ENCODE measurements at regions not wholly inside any gene's neighbourhood (a gene's known extent, or its start where the extent isn't known, plus 50 kb on each side); places are given as distances from the start of the nearest gene placed in this dataset.

DNA sequence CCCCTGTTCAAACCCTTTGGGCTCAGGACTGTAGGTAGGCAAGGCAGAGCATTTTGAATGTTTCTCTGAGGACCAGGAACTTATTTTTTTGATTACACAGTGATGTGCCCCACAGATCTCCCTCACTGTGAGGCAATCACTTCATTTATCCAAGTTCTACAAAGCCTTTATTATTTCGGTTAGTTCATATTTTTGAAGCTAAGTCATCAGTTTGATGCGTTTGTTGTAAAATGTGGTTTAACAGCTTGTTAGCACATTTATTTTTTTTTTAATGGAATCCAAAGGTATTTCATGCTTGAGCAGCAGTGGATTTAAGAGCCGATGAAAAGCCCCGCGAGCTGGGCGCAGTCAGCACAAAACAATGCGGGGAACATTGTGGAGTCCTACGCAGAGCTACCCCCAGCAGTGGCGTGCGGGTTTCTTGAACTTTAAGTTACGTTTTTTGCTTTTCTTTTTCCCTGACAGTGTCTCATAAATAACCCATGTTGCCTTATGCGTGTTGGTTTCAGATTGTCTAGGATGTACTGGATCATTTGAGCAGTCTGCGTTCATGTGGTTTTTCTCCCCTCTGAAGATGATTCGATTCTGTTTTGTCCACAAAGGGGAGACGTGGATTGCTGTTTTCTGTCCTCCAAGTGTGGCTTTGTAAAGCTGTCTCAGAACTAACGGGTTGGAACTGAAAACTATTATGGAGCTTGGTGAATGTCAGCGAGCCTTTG lies 233.6 kb upstream of the BMP2 start:
- FAIRE-seq = no peak

DNA sequence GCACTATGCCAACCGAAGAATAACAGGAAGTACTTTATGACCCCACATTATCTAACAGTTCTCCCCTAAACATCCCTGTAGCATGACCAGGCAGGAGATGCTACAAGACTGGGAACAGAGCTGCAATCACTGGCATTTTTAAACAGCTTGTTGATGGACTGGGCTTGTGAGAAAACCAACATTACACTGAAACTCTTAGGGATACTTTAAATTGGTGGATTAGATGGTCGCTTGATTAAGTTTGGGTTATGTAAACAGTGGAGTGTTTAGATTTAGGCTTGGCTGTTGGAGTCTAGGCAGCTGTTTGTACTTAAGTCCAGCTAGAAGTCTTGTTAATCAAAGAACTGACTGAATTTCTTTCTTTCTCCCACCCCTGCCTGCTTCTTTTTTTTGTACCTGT lies 234.1 kb upstream of the BMP2 start:
- FAIRE-seq = no peak

DNA sequence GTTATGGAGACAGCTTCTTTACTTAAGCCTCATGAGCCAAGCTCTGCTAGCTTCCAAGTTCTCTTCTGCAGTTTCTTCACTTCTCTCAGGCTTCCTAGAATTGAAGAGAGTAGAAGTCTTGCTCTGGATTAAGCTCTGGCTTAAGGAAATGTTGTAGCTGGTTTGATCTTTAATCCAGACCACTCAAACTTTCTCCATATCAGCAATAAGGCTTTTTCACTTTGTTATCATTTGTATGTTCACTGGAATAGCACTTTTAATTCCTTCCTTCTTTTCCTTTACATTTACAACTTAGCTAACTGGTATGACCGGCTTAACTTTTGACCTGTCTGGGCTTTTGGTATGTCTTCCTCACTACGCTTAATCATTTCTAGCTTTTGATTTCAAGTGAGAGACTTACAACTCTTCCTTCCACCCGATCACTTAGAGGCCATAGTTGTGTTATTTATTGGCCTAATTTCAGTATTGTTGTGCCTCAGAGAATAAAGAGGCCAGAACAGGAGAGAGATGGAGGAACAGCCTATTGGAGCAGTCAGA lies 236.6 kb upstream of the BMP2 start:
- no peak for FAIRE-seq

DNA sequence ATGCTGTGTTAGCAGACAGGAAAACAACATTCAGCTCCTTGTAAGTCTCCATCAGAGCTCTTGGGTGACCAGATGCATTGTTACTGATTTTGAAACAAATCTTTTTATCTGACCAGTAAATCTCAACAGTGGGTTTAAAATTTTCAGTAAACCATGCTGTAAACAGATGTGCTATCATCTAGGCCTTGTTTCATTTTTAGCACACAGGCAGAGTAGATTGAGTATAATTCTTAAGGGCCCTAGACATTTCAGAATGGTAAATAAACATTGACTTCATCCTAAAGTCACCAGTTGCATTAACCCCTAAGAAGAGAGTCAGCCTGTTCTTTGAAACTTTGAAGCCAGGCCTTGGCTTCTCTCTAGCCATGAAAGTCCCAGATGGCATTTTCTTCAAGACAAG lies 237.2 kb upstream of the BMP2 start:
- no peak for FAIRE-seq

DNA sequence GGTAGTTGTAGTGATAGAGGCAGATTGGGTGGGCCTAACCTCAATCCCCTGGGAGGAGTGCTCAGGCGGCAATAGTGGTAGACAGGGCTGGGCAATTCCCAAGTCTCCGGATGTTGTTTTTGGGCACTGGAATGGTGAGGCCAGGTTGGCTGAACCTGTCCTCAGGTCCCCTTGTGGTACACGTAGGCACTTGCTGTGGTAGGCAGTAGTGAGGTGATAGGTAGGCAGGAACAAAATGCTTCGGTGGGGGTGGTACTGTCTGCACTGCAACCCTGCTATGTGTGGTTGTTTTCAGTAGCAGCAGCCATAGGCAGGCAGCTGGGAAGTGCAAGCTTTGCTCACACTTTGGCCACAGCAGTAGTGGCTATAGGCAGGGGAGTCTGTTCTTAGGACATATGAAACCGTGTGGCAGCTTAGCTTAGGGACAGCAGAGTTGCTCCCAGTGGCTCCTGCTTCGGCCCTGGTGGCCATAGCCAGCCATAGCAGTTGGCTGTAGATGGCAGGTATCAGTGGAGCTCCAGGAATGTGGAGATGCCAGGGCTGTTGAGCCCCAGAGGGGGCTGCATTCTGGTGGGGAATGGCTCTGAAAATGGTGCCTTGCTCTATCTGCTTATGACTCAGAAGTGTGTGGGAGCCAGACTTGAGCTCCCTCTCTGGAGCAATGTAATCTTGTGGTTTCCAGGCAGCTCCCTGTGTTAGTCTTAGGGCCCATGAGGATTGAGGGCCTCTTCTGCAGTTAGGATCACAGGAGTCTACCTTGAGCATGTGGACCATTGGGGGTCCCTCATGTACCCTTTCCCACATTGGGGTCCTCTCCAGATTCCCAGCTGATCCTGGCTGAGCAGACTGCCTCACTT lies 241.8 kb upstream of the BMP2 start:
- FAIRE-seq = no peak

DNA sequence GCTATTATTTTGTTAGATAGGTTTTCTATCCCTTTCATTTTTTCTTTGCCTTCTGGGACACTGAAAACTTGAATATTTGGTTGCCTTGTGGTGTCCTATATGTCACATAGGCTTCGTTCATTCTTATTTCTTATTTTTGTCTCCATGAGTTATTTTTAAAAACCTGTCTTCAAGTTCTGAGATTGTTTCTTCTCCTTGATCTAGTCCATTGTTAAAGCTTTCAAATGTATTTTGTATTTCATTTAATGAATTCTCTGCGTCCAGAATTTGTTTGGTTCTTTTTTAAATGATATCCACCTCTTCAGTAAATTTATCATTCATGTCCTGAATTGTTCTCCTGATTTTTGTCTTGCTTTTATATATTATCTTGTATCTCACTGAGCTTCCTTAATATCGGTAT lies 243.2 kb upstream of the BMP2 start:
- no peak for FAIRE-seq

DNA sequence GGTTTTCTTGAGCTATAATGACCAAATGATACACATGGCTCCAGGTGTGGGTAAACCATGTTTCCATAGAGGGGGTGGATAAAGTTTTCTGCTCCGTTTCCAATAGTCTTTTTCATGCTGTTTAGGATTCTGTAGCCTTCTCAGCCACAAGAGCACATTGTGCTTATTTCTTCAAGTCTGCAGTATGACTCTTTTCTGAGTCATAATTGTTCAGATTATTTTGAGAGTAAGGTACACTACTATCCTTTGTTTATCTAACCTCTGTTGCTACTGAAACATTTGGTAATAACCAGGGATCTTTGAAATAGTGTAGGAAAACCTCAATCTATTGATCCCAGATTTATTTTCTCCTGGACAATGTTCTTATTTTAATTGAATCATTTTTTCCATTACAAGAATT lies 247.9 kb upstream of the BMP2 start:
- no peak for FAIRE-seq

DNA sequence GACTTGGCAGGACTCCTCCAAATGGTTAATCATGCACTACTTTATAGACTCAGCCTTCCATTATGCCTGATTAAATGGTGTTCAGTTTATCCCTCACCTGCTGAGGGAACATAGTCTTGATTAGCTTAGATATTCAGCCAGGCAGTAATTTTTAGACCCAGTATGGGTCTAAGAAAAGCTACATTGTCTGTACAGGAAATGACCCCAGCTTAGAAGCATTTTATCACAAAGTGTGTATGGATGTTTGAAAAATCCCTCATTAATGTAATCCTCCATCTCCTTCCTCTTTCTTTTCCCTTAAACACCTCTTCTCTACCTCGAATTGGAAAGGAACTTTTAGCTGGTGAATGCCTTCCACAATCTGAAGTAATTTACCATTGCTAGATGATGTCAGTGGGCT lies 252.2 kb upstream of the BMP2 start:
- no peak for FAIRE-seq

DNA sequence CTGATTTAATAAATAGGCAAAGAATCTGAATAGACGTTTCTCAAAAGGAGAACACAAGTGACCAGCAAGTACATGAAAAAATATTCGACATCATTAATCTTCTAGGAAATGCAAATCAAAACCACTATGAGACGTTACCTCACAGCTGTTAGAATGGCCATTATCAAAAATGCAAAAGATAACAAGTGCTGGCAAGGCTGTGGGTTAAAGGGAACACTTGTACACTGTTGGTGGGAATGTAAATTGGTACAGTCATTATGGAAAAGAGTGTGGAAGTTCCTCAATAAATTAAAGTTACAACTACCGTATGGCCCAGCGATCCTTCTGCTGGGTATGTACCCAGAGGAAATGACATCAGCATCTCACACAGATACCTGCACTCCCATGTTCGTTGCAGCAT lies 253.9 kb upstream of the BMP2 start:
- no peak for FAIRE-seq

DNA sequence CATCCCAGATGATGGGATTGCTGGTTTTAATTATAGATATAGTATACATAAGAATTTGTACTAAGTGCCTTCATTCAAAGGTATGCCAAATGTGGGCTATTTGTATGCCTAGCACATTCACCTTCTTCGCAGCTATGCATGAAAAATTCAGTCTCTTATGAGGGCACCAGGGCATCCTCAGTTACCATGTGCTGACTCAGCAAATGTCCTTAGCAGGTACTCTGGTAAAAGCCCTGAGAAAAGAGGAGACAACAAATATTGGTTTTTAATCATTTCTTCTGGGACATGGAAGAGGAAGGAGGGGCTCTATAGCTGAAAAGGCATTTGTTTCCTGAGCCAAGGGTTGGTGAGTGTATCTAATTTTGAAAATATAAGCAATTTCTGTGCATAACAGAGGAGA lies 258.1 kb upstream of the BMP2 start:
- FAIRE-seq = no peak

DNA sequence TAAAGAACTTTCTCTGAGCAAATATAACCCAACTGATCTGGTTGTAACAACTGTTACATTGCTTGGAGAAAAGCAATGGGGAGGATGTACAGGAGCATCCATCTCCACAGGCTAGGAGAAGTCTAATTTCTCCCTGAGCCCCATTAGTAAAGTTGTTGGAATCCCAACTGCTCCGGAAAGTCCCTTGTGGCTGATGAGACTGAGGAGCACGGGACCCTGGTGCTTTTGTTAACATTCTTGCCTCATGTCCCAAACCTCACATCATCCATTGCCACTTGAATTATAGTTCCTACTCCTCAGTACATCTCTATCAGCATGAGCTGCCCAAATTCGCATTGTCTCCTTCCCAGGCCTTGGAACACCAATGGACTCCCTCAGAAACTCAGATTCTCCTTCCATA lies 260.6 kb upstream of the BMP2 start:
- FAIRE-seq = no peak

DNA sequence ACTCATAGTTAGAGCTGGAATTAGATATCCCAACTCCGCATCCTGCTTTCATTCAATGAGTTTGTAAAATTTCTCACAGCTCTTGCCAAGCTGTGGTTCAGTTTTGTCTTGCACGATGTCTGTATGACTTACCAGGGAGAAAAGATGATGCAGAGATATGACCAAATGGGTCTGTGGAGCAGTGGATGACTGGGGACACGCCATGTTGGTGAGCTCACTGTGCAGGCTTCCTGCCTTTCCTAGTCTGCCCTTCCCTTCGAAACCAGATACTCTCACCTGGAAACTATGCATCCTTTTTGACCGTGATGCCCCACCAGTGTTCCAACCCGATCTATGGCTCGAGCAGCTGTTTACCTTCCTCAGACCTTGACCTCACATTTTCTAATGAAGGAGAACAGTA lies 262.7 kb upstream of the BMP2 start:
- no peak for FAIRE-seq

DNA sequence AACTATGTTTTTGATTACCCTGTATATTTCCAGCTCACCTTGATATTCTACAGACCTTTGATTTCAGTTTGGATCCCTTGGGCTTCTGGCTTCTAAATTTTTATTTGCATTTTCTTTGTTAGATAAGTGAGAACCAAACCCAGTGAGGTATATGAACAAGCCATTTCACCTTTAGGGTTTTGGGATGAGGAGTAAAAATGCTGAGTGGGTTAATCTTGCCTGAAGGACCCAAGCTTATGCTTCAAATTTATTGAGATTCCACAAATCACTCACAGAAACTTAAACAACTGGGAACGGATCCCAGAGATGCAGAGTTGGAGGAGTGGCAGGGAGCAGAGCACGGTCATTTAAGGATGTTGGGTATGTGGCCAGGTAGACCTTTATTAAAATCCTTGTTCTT lies 263.3 kb upstream of the BMP2 start:
- FAIRE-seq = no peak

DNA sequence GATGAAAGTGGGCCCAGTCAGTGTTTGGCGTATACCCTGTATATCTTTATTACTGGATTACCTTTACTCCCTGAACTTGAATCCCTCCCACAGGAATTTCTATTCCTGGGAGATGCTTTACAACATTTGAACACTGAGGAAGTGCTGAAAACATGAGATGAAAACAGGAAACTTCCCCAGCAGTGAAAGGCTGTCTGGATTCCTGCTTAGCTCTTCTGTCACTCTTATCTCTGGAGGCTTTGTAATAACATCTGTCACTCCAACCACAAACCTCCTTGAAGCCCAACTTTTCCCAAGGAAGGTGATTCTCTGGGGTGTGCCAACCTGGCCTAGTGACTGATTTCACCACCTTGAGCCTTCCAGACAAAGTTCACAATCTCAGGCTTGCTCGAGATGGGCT lies 264.5 kb upstream of the BMP2 start:
- no peak for FAIRE-seq

DNA sequence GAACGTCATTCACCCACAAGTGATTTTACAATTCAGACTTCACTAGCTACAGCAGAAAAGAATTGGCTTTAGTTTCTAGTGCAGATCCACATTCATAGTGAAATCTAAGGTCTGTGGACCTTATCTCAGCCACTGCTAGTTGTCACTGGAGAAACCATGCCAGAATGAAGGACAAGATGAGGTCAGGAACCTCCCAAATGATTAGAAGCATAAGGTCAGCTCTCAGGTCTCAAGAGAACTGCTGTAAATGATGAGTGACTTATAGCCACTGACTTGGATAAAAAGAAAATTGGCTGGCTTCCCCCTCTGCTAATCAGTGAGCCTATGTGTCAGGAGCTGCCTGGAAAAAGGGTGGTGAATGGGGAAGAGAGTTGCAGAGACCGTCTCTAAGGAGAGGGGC lies 265.3 kb upstream of the BMP2 start:
- FAIRE-seq = no peak

DNA sequence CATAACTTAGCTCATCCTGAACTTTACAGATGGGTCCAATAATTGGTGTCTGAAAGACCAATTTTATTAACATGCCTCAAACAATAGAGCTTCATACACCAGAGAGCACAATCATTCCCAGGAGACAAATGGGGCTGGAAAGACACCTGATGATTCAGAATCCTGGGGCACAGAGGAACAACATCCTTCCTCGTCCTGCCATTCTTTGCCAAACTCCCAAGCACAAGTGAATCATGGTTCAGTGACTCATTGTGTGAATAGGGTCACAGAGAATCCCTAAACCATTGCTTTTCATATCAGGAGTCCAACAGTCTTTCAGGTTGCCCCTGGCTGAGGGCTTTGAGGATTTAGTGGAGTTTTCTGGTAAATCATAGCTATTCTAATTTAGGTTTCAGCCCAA lies 266.4 kb upstream of the BMP2 start:
- no peak for FAIRE-seq

DNA sequence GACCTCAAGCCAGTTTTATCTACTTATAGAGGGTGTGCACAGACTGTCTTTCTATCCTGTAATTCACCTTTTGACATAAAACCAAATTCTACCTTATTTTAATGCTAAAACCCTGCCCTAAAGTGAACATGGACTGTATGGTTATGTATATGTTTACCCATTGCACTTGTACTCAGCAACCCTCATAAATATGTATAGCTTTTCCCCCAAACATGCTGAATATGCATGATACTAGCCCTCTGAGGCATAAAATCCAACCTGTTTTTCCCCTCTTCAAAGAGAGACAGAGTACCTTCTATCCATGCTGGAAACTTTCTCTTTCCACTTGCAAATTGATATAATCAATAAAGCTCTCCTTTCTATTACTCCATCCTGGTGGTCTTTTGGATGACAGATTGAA lies 267.9 kb upstream of the BMP2 start:
- no peak for FAIRE-seq

DNA sequence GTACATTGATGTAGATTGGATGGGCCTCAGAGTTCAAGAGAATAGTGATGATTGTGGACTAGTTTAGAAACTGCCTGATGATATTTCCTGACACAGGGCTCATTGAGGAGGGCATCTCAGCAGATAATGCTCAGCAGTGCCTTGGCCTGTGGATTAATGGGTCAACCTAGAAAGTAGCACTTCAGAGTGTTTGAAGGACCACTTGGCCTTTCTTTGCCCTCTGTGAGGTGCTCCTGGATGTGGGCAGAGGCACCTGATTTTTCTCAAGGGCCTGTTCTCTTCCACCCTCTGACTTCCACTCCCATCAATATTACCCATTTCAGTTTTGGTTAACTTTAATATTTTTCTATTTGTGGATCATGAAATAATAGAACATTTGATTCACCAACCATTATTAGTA lies 270.6 kb upstream of the BMP2 start:
- FAIRE-seq = no peak

DNA sequence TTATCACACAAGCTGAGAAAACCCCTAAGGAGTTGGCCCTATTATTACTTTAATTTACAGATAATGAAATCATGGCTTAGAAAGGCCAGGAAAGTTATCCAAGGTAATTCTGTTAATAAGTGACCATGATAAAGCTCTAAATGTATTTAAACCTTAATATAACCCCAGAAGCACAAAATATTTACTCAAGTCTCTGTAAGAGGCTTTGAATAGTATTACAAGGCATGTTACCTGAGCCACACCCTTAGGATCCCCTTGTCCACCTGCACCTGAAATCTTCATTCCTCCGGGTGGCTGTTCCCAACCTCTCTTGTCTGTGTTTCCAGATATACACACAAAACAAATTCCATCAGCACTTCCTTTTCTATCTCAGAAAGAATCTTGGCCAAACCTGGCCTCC lies 271.6 kb upstream of the BMP2 start:
- FAIRE-seq = no peak

DNA sequence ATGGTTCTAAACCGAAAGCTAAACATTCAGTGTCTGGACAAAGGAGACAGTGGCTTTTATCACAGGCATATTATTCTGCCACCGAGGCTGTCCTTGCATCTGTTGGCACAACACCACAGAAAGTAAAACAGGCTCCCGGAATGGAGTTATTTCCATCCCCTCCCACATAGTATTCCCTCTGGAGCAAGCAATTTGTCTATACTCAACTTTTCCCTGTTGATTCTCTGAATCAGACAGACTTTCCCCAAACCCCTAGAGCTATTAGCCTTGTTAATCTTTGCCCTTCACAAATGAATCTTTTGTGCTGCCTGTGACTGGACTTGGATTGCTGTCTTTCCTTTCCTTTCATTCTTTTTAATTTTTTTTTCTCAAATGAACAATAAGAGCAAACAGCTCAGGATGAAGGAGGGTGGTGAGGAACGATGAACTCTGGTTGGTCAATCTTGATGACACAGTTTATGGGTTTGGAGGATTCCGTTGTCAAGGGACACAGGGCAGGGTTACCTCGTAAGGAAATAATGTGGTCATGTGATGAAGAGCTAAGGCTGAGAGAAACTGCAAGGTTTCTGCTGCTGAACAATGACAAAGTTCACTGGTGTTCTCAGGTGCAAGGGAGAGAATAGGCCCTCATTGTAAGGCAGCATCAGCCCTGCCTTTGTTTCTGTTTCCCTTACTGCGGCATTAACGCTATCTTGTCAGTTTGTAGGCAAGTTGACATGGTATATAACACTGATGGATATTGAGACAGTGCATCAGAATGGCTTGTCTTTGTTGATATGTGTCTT lies 275.0 kb upstream of the BMP2 start:
- no peak for FAIRE-seq

DNA sequence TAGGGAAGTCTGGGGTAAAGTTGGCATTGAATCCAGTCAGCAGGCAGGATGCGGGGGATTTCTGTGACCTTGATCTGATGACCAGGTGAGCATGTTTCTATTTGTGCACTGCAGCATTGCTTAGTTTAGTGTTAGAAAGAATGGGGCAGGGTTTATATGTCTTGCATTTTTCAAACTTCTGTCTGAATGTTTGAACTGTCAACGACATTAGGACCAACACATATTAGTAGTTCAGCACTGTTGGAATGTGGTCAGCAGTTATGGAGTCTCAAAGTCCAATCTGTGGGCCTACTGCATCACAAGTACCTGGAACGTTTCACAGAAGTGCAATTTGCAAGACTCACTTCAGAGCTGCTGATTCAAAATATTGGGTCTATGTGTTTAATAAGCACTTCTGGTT lies 276.6 kb upstream of the BMP2 start:
- no peak for FAIRE-seq

DNA sequence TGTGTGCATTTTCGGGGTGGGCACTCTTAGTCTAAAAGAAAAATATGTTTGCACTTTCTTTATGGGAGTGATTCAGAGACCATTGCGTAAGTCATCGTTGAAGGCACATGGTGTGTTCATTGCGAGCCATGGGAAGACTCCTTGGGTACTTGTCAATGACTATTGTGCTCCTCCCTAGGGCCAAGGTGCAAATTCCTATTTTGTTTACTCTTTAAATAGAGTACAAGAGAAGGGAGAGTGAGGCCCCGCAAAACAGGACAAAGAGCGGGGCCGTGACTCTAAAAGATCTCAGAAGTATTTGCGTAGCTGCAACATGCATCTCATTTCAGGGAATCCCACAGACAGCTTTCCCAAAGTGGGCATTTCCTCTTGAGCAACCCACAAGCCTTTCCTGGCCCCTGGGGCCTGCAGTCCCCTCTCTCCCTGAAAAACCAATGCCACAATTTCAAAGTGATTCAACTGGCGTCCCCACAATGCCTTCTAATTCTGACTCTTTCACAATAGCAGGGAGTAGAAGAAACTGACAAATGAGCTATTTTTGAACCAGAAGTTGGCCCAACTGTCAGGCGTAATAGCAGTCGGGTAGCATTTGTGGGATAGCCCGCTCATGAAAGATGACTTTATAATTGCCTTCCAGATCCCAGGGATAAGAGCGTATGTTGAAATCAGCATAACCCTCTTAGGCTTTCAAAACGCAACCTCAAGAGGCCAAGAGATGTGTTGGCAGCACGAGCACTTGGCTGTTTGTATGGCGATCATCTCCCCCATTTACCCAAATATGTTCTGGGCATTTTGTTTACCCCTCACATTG lies 277.9 kb upstream of the BMP2 start:
- no peak for FAIRE-seq

DNA sequence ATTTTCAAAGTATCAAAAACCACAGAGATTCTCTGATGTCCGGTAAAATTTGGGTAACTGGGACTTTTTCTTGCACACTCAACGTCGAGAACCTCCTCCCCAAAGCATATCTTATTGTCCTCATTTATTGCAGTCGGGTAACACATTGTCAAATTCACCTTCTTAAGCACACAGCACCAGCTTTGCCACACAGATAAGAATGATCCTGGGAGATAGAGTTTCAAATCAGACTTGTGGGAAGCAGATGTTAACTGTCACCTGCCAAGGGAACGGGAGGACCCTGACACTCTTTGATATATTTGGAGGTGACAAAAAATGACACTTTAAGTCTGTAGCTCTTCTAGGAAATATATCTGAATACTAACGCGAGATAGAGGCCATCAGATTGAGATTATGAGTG lies 282.1 kb upstream of the BMP2 start:
- FAIRE-seq = no peak
